ENCODE measurements at regions not wholly inside any gene's neighbourhood (a gene's known extent, or its start where the extent isn't known, plus 50 kb on each side); places are given as distances from the start of the nearest gene placed in this dataset.

DNA sequence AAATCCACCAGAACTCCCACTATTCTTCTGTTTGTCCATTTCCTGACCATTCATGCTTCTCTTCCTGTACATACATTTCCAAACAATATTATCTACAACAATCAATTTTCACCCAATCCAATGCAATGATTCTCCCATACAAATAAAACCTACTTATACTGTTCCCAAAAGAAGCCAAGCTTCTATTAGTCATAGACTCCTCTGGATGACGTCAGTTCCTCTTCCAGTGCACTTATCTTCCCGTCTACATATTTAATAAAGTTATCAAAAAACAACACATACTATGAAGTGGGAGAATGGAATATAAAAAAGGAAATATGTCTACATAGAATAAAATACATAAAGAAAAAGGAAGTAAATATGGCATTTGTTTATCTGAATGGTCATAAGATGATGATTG is 165.4 kb downstream of the FOXG1 start:
- Histone ChIP-seq H3K4me1 (no peaks in the 10 kb centered on the region), H3K9me3 (no peaks in the 10 kb centered on the region; the same call in 2 of the 3 replicates), H3K4me3 (no peak overlapping the region), H3K27ac (no peak overlapping the region), H3K4me2 (no peak overlapping the region)
- FAIRE-seq (no peak), DNase-seq (ENCODE audit: low read depth in 1 of 2, low spot score in 1 of 2) (no peak), ATAC-seq (no peak)
- POLR2A ChIA-PET: no interaction called here
- CTCF ChIA-PET: no interaction called here
- 1% methylated on average over 2 of the region's 2 CpGs for WGBS (ENCODE audit: missing lambda C conversion rate)
- TF ChIP-seq MAX (IDR thresholded peaks at IDR 0.05): no peak
- TF ChIP-seq EP300 (IDR thresholded peaks at IDR 0.05): no peak
- TF ChIP-seq, protein P1, sequence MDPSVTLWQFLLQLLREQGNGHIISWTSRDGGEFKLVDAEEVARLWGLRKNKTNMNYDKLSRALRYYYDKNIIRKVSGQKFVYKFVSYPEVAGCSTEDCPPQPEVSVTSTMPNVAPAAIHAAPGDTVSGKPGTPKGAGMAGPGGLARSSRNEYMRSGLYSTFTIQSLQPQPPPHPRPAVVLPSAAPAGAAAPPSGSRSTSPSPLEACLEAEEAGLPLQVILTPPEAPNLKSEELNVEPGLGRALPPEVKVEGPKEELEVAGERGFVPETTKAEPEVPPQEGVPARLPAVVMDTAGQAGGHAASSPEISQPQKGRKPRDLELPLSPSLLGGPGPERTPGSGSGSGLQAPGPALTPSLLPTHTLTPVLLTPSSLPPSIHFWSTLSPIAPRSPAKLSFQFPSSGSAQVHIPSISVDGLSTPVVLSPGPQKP (IDR thresholded peaks at IDR 0.05; ENCODE audit: low read depth, low read length): no peak
- TF ChIP-seq ZC3H11A (IDR thresholded peaks at IDR 0.05): no peak
- TF ChIP-seq, protein P2, sequence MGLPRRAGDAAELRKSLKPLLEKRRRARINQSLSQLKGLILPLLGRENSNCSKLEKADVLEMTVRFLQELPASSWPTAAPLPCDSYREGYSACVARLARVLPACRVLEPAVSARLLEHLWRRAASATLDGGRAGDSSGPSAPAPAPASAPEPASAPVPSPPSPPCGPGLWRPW (IDR thresholded peaks at IDR 0.05): no peak
- TF ChIP-seq CBX2 (IDR thresholded peaks at IDR 0.05; ENCODE audit: borderline replicate concordance, low read depth): no peak
- no peak for TF ChIP-seq ZFP36 (IDR thresholded peaks at IDR 0.05; ENCODE audit: borderline replicate concordance, partially characterized antibody)
- TF ChIP-seq FOSB (CRISPR knock-in tag; IDR thresholded peaks at IDR 0.05): no peak
- no peak for TF ChIP-seq MYC (IDR thresholded peaks at IDR 0.05; ENCODE audit: borderline replicate concordance, low read length)
- TF ChIP-seq PHF8 (IDR thresholded peaks at IDR 0.05; ENCODE audit: borderline replicate concordance, low read depth): no peak
- no peak for TF ChIP-seq BHLHE40 (IDR thresholded peaks at IDR 0.05; ENCODE audit: low read depth, low read length)
- no peak for TF ChIP-seq HDAC2 (IDR thresholded peaks at IDR 0.05)
- TF ChIP-seq RARB (CRISPR knock-in tag; IDR thresholded peaks at IDR 0.05): no peak
- TF ChIP-seq NFE2L2 (conservative IDR thresholded peaks at IDR 0.05; ENCODE audit: low read length): no peak

DNA sequence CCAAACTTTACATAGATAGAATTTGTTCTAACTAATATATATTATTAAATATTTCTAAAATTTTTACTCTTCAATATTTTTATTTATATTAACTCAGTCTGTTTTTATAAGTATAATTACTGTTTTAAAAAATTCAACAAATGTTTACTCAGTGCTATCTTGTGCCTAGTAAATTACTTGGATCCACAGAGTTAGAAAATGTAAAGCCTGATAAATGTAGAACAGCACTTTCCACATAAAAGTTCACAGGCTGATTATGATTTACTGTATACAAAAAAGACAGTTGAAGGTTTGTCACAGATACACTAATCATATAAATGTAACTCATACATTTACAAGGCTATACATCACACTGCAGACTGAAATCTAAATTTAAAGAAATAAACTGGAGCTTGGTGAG is 170.0 kb downstream of the FOXG1 start:
- ChIA-PET POLR2A (no interaction called here), CTCF (no interaction called here)
- DNase-seq (ENCODE audit: low read depth in 1 of 2, low spot score in 1 of 2): no peak
- H3K27ac ChIP-seq: no peak overlapping the region
- no peaks in the 10 kb centered on the region; the same call in 2 of the 3 replicates for H3K9me3 ChIP-seq
- H3K4me3 ChIP-seq: no peak overlapping the region
- ATAC-seq: no peak
- H3K4me1 ChIP-seq: no peaks in the 10 kb centered on the region
- no peak overlapping the region for H3K4me2 ChIP-seq
- FAIRE-seq: no peak
- TF ChIP-seq ZFP36 (IDR thresholded peaks at IDR 0.05; ENCODE audit: borderline replicate concordance, partially characterized antibody) (no peak), MAFK (IDR thresholded peaks at IDR 0.05; ENCODE audit: partially characterized antibody) (no peak), KDM1A (IDR thresholded peaks at IDR 0.05; ENCODE audit: low read depth) (no peak), PHF8 (IDR thresholded peaks at IDR 0.05; ENCODE audit: borderline replicate concordance, low read depth) (no peak), CBX8 (IDR thresholded peaks at IDR 0.05) (no peak), FOSB (CRISPR knock-in tag; IDR thresholded peaks at IDR 0.05) (no peak), POLR2AphosphoS2 (conservative IDR thresholded peaks at IDR 0.05; ENCODE audit: low read length) (no peak), EP300 (IDR thresholded peaks at IDR 0.05) (no peak), NR3C1 (IDR thresholded peaks at IDR 0.05) (no peak), ZSCAN20 (CRISPR knock-in tag; IDR thresholded peaks at IDR 0.05) (no peak), NFE2L2 (conservative IDR thresholded peaks at IDR 0.05; ENCODE audit: low read length) (no peak), RFX5 (IDR thresholded peaks at IDR 0.05) (no peak), E2F6 (IDR thresholded peaks at IDR 0.05; ENCODE audit: borderline replicate concordance, low read depth) (no peak)
- TF ChIP-seq, protein P3, sequence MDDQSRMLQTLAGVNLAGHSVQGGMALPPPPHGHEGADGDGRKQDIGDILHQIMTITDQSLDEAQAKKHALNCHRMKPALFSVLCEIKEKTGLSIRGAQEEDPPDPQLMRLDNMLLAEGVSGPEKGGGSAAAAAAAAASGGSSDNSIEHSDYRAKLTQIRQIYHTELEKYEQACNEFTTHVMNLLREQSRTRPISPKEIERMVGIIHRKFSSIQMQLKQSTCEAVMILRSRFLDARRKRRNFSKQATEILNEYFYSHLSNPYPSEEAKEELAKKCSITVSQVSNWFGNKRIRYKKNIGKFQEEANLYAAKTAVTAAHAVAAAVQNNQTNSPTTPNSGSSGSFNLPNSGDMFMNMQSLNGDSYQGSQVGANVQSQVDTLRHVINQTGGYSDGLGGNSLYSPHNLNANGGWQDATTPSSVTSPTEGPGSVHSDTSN (IDR thresholded peaks at IDR 0.05): no peak
- TF ChIP-seq, protein P2 (IDR thresholded peaks at IDR 0.05): no peak

All from A549 (cell line).